Activated T-helper 1 cell treated with anti-CD3 and anti-CD28 coated beads, Interleukin-12 subunit alpha, Interleukin-12 subunit beta, Interleukin-2, Interleukin-4 antibody, amounts not matched to agents 30 ng/mL and 10 ng/mL and 1 ng/mL, durations not matched to agents 14 hours and 24 hours and 36 hours (primary cell): ENCODE measurements at regions not wholly inside any gene's neighbourhood (a gene's known extent, or its start where the extent isn't known, plus 50 kb on each side); places are given as distances from the start of the nearest gene placed in this dataset.
"Not testable (repeated sequence)": the region's sequence is repeated elsewhere in the genome, so short reads cannot be mapped to it uniquely, and the experiment has no call there.

Experiments
- DNase-seq: peaks from one replicate; pipeline ENCODE4 v3.0.0; 2021; ENCODE audit warnings: low spot score
- H3K27ac Mint-ChIP-seq: one replicate; pipeline ENCODE4 v1.8.0; 2021; ENCODE audit warnings: mild to moderate bottlenecking, mixed read lengths
- H3K27me3 Mint-ChIP-seq: one replicate; pipeline ENCODE4 v1.8.0; 2022; ENCODE audit warnings: mild to moderate bottlenecking, moderate library complexity, mixed read lengths; ENCODE audit not compliant: insufficient read depth
- H3K36me3 Mint-ChIP-seq: one replicate; pipeline ENCODE4 v1.8.0; 2021; ENCODE audit warnings: low read depth, mixed read lengths
- H3K4me1 Mint-ChIP-seq: one replicate; pipeline ENCODE4 v1.8.0; 2021; ENCODE audit warnings: low read depth, mixed read lengths
- H3K4me3 Mint-ChIP-seq: one replicate; pipeline ENCODE4 v1.8.0; 2021; ENCODE audit warnings: mild to moderate bottlenecking, moderate library complexity, mixed read lengths
- H3K9me3 Mint-ChIP-seq: one replicate; pipeline ENCODE4 v1.8.0; 2021; ENCODE audit warnings: mixed read lengths
- intact Hi-C: fragments of 100-400 bp; cut with micrococcal nuclease; formaldehyde crosslinking; loops from one replicate; pipeline ENCODE4 v1.15.1; 2024

DNA sequence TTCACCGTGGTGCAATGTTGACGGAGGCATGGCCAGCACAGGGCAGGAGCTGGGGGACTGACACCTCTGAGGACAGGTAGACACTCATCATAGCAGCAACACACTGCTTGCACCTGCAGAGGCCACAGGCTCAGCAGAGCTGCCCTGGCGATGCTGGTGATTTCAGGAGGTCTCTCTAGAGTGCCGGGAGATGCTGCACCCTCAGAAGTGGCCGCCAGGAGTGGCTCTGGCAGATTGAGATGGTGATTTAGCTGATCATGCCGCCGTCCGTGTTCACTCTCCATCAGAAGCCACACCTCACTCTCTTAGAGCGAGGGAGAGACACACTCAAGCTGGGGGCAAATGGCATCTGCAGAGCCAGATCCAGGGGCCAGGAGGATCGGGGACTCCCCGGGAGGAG, 244.6 kb upstream of the SGCG start:
- H3K36me3 Mint-ChIP-seq = no peaks in the 10 kb centered on the region
- no peak overlapping the region for H3K4me3 Mint-ChIP-seq
- H3K4me1 Mint-ChIP-seq = no peaks in the 10 kb centered on the region
- intact Hi-C loops = no loop called here
- DNase-seq = no peak
- no peak overlapping the region for H3K27ac Mint-ChIP-seq
- H3K9me3 Mint-ChIP-seq = no peaks in the 10 kb centered on the region
- no peaks in the 10 kb centered on the region for H3K27me3 Mint-ChIP-seq

DNA sequence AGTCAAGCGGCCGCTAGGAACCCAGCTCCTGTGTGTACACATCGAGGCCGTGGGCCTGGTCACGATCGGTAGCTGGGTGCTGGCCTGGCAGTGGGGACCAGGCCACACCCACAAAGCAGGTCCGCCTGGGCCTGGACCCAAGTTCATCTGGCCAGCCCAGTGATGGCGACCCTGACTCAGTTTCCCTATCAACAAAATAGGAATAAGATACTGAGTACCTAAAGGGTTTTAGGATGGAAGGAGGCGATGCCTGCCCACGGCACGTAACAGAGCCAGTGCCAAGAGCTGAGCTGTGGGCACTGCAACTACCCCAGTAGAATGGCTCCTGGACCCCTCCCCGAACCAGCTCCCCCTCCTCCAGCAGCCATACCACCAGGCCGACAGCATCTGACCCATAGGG, 243.5 kb upstream of the SGCG start:
- H3K4me1 Mint-ChIP-seq = no peaks in the 10 kb centered on the region
- no peak overlapping the region for H3K27ac Mint-ChIP-seq
- no peaks in the 10 kb centered on the region for H3K9me3 Mint-ChIP-seq
- no peaks in the 10 kb centered on the region for H3K36me3 Mint-ChIP-seq
- DNase-seq = no peak
- H3K27me3 Mint-ChIP-seq = no peaks in the 10 kb centered on the region
- H3K4me3 Mint-ChIP-seq = no peak overlapping the region
- intact Hi-C loops = no loop called here

DNA sequence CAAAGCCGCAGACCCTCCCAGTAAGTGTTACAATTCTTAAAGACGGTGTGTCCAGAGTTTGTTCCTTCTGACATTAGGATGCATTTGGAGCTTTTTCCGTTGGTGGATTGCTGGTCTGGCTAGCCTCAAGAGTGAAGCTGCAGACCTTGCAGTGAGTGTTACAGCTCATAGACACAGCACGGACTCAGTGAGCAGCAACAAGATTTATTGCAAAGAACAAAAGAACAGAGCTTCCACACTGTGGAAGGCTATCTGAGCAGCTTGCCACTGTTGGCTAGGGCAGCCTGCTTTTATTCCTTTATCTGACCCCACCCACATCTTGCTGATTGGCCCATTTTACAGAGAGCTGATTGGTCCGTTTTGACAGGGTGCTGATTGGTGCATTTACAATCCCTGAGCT, 242.8 kb upstream of the SGCG start:
- Mint-ChIP-seq H3K9me3 (no peaks in the 10 kb centered on the region), H3K27me3 (no peaks in the 10 kb centered on the region), H3K36me3 (no peaks in the 10 kb centered on the region), H3K27ac (no peak overlapping the region), H3K4me1 (no peaks in the 10 kb centered on the region), H3K4me3 (no peak overlapping the region)
- DNase-seq = no peak
- intact Hi-C loops = no loop called here

DNA sequence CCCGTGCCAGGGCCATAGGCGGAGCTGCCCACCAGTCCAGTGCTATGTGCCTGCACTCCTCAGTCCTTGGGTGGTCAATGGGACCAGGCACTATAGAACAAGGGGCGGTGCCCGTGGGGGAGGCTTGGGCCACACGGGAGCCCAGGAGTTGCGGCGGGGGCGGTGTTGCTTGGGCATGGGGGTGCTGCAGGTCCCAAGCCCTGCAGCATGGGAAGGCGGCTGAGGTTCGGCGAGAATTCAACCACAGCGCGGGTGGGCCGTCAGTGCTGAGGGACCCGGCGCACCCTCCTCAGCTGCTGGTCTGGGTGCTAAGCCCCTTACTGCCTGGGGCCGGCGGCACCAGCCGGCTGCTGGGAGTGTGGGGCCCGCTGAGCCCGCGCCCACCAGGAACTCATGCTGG, 242.2 kb upstream of the SGCG start:
- no peaks in the 10 kb centered on the region for H3K27me3 Mint-ChIP-seq
- no peaks in the 10 kb centered on the region for H3K4me1 Mint-ChIP-seq
- H3K4me3 Mint-ChIP-seq = no peak overlapping the region
- intact Hi-C loops = no loop called here
- no peak for DNase-seq
- no peaks in the 10 kb centered on the region for H3K9me3 Mint-ChIP-seq
- no peak overlapping the region for H3K27ac Mint-ChIP-seq
- no peaks in the 10 kb centered on the region for H3K36me3 Mint-ChIP-seq

DNA sequence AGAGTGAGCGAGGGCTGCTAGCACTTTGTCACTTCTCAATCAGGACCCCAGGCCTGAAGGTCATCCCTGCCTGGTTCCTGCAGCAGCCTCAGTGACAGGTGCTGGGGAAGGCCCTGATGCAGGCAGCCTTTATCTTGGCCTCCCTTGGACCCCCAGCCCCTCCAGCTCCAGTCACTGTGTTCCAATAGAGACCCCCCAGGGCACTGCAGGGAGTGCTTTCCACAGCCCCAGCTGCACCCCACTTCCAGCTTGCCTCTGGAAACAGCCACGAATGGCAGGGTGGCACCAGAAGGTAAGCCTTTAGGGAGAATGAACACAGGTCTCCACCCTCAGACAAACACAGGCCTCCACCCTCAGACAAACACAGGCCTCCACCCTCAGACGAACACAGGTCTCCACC, 241.6 kb upstream of the SGCG start:
- no peak for DNase-seq
- no peaks in the 10 kb centered on the region for H3K9me3 Mint-ChIP-seq
- H3K4me3 Mint-ChIP-seq = no peak overlapping the region
- no peaks in the 10 kb centered on the region for H3K27me3 Mint-ChIP-seq
- intact Hi-C loops = no loop called here
- H3K27ac Mint-ChIP-seq = no peak overlapping the region
- no peaks in the 10 kb centered on the region for H3K4me1 Mint-ChIP-seq
- H3K36me3 Mint-ChIP-seq = no peaks in the 10 kb centered on the region

DNA sequence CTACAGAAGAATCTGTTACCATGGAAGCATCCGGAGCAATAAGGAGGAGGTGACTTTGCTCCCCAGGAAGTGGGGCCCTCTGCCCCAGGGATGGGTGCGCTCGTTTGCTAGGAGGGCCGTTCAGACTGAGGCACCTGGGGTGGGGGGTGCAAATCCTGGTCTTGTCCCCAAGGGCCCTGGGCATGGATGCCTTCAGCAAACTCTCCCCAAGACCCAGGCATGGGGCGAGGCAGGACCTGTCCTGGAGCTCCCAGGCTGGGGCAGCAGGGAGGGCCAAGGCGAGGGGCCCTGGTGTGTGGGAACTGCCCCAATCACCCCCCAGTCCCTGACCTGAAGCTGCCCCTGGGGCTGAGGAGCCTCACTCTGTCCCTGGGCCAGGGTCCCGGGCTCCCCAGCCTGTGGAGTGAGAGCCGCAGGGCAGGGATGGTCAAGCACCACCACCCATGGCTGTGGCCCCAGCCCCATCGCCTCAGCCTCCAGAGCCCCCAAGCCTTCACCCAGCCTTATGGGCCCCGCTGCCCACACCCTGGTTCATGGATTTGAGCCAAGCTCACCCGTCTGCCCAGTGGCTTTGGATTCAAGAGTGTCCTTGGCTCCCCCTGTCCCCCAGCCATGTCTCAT, 240.6 kb upstream of the SGCG start:
- intact Hi-C loops = no loop called here
- no peaks in the 10 kb centered on the region for H3K4me1 Mint-ChIP-seq
- H3K27ac Mint-ChIP-seq = no peak overlapping the region
- H3K36me3 Mint-ChIP-seq = no peaks in the 10 kb centered on the region
- H3K4me3 Mint-ChIP-seq = no peak overlapping the region
- H3K9me3 Mint-ChIP-seq = no peaks in the 10 kb centered on the region
- no peaks in the 10 kb centered on the region for H3K27me3 Mint-ChIP-seq
- DNase-seq = no peak

DNA sequence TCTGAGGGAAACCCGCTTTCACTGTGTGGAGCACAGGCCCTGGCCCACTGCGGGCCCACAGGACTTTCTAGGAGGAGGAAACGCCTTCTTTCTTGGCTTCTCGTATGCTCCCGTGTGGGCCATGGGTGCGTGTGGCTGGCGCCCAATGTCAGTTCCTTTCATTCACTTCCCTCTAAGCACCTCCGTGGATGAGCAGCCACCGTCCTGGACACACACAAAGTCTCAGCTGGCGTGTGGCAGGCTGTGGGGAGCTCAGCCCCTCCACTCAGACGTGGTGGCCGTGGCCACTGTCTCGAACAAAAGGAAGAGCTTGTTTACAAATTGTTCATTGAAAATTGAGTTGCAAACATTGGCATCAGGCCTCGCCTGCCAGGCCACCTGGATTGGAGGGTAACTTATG, 240.0 kb upstream of the SGCG start:
- Mint-ChIP-seq H3K9me3 (no peaks in the 10 kb centered on the region), H3K27ac (no peak overlapping the region), H3K4me1 (no peaks in the 10 kb centered on the region), H3K4me3 (no peak overlapping the region), H3K36me3 (no peaks in the 10 kb centered on the region), H3K27me3 (no peaks in the 10 kb centered on the region)
- no peak for DNase-seq
- intact Hi-C loops = no loop called here

DNA sequence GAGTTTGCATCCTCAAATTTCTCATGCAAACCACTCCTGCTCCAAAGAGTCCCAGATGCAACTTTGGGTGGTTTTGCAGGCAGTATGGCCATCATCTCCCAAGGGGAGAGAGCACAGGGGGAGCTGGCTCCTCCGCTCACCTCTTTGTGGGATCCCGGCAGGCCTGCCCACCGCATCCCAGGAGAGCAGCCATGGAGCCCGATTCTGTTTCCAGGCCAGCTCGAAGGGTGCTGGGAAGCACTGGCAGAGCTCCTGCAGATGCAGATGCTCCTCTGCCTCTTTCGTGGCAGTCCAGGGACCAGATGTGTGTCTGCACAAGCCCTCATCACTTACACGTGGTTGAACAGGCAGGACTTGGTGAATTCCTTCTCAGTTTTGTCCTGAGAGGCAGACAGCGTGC, 239.3 kb upstream of the SGCG start:
- H3K4me3 Mint-ChIP-seq, DNase-seq, H3K27me3 Mint-ChIP-seq, H3K9me3 Mint-ChIP-seq, H3K27ac Mint-ChIP-seq, H3K4me1 Mint-ChIP-seq, H3K36me3 Mint-ChIP-seq, intact Hi-C loops: not testable (repeated sequence)

DNA sequence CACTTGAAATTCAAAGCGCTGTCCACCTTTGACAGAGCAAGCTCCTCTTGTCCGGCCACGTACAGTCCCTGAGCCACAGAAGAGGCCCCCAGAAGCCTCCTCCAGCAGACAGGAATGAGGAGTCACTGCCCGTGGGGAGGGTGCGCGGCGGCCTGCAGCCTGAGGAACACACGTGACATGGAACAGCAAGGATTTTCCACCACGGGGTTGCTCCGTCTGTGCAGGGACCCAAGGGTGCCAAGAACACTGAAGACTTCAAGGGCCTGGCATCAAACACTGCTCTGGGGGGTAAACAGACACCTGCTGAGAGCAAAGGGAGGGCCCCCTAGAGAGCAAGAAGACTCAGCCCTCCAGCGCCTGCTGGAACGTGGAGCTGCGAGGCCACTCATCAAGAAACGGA, 237.9 kb upstream of the SGCG start:
- H3K27me3 Mint-ChIP-seq, H3K4me3 Mint-ChIP-seq, H3K36me3 Mint-ChIP-seq, DNase-seq, H3K27ac Mint-ChIP-seq, H3K9me3 Mint-ChIP-seq, intact Hi-C loops, H3K4me1 Mint-ChIP-seq: not testable (repeated sequence)

DNA sequence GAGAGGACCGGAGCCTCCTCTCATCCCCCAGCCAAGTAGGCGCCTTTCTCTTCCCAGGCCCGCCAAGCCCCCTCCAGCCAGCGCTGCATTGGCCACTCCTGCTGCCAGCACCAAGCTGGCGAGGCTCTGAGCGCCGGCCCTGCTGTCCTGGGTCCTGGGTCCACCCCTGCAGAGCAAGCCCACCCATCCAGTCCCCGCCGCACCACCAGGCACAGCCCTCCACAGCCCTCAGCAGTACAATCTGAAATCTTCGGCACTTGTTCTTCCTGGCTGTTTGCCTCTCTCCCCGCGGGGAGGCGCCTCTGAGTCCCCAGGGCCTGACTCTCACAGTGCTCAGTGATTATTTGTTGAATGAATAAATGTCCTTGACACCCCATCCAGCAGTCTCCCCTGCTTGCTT, 236.4 kb upstream of the SGCG start:
- no peaks in the 10 kb centered on the region for H3K27me3 Mint-ChIP-seq
- no peaks in the 10 kb centered on the region for H3K9me3 Mint-ChIP-seq
- no peak overlapping the region for H3K4me3 Mint-ChIP-seq
- no peaks in the 10 kb centered on the region for H3K4me1 Mint-ChIP-seq
- H3K27ac Mint-ChIP-seq = no peak overlapping the region
- intact Hi-C loops = no loop called here
- H3K36me3 Mint-ChIP-seq = no peaks in the 10 kb centered on the region
- DNase-seq = no peak

DNA sequence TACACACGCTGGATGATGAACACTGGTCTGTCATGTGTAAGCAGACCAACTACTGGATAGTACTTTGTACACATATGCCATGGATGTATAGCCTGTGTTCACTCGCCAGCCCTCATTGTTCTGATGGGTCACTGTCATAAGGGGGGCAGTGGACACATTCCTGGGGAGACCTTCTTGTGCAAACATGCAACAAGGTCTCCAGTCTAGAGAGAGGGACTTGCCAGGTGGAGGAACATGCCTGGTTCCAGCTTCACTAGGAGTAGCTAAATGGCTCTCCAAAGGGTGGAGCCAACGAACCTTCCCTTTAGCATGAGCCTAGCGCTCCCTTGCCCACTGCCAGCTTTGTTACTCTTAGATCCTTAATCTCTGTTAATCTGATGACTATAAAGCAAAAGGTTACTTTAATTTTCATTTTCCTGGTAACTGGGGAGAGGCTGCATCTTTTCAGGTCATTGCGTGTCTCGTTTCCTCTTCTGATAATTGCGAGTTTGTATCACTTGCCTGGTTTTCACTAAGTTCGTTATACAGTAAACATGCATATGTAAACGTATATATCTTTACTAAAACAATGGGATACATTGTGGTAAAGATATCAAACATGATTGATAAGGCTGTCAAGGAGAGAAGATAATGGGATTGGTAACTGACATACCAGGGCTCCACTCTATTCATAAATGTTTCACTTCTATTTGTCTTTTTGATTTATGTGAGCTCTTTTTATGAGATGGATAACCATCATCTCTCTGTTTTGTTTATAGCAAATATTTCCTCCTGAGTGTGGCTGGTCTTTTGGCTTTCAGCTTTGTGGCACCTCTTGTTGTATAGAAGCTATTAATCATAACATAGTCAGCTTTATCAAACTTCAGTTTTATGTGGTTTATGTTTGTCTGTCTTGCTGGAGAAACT, 235.2 kb upstream of the SGCG start:
- DNase-seq = no peak
- intact Hi-C loops = no loop called here
- no peaks in the 10 kb centered on the region for H3K27me3 Mint-ChIP-seq
- no peaks in the 10 kb centered on the region for H3K4me1 Mint-ChIP-seq
- no peaks in the 10 kb centered on the region for H3K36me3 Mint-ChIP-seq
- no peak overlapping the region for H3K4me3 Mint-ChIP-seq
- H3K9me3 Mint-ChIP-seq = peaks cover 5% of the 10 kb centered on the region
- H3K27ac Mint-ChIP-seq = no peak overlapping the region

DNA sequence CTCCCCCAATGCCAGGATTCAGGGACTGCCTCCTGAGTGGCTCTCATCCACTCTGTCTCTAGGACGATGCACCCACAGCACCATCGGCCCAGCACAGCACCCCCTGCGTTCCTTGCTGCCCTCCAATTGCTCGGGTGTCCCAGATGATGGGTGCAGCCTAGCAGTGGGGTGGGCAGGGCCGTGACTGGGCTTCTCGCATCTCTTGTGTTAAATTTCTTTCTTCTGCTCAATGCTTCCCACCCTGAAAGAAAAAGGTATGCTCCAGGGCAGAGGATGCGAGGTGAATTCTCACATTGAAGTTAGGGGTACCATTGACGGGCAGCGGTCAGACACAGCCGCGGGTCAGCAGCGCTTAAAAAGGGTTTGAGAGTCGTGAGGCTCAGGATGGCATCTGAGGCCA, 232.4 kb upstream of the SGCG start:
- H3K4me3 Mint-ChIP-seq = no peak overlapping the region
- H3K9me3 Mint-ChIP-seq = peaks cover 6% of the 10 kb centered on the region
- no peaks in the 10 kb centered on the region for H3K27me3 Mint-ChIP-seq
- DNase-seq = no peak
- intact Hi-C loops = no loop called here
- H3K4me1 Mint-ChIP-seq = no peaks in the 10 kb centered on the region
- no peaks in the 10 kb centered on the region for H3K36me3 Mint-ChIP-seq
- no peak overlapping the region for H3K27ac Mint-ChIP-seq

DNA sequence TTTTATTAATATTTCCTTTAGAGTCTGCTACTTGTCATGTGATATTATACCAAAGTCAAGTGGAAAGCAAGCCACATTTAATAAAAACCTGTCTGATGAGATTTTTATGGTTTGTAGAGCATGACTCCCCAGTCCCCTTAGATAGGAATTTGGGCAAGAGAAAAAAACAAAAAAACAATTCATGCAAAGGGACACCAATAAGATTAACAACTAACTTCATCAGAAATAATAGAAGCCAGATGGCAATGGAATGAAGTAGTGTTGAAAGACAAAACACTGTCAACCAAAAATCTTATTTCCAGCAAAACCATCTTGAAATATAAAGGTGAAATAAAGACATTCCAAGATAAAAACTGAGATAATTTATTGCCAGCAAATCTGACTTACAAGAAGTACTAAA, 228.8 kb upstream of the SGCG start:
- H3K4me3 Mint-ChIP-seq, H3K9me3 Mint-ChIP-seq, DNase-seq, H3K36me3 Mint-ChIP-seq, H3K4me1 Mint-ChIP-seq, intact Hi-C loops, H3K27me3 Mint-ChIP-seq, H3K27ac Mint-ChIP-seq: not testable (repeated sequence)

DNA sequence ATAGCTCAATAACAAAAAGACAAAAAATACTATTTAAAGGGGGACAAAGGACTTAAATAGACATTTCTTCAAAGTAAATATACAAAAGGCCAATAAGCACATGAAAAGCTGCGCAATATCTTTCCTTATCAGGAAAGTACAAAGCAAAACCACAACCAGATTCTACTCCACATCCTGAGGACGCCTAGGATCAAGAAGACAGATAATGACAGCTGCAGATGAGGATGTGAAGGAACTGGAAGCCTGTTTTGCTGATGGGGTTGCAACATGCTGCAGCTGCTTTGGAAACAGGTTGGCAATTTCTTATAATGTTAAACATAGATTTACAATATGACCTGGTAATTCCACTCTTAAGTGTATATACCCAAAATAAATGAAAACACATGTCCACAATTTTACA, 225.6 kb upstream of the SGCG start:
- DNase-seq, H3K4me1 Mint-ChIP-seq, H3K36me3 Mint-ChIP-seq, H3K4me3 Mint-ChIP-seq, H3K27ac Mint-ChIP-seq, intact Hi-C loops, H3K9me3 Mint-ChIP-seq, H3K27me3 Mint-ChIP-seq: not testable (repeated sequence)
